NCI-H446 treated with DMSO at 0.1 percent for 48 hours (cell line): ENCODE measurements at regions not wholly inside any gene's neighbourhood (a gene's known extent, or its start where the extent isn't known, plus 50 kb on each side); places are given as distances from the start of the nearest gene placed in this dataset.

Source experiments
- DNase-seq: peaks from one replicate; lab custom pipeline; 2025; lab: John Stamatoyannopoulos, UW

DNA sequence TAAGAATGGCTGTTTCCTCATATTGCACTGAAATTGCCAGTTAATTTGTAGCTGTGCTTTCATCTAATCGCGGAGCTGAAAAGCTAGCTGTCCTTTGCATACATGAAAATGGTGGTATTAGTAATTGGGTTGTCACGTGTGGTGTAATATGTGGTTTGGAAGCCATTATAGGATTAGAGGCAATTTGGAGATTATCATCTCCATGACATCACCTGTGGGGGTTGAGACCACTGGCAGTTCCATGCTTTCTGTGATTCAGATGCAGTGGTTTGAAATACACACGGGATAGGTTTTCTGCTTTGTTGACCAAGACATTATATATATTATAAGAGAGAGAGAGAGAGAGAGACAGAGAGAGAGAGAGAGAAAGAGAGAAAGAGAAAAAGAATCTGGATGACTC, 180.8 kb downstream of the RAB11FIP2 start:
- no peak for DNase-seq

DNA sequence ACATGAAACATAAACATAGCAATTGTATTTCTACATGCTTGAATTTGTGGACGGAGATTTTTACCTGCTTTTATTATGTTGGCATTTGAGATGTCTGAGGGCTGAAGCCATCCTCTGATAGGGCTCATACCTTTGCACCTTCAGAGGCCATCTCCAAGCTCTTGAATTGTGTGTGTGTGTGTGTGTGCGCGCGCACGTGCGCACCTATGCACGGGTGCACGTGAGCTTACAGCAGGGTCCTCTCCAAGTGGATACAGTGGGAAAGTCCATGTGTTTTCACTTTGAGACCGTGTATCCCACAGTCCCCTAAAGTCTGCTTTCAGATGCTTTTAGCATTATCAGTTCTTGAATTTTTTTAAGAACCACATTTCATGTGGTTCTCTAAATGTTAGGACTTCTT, 178.6 kb downstream of the RAB11FIP2 start:
- DNase-seq, result no peak

DNA sequence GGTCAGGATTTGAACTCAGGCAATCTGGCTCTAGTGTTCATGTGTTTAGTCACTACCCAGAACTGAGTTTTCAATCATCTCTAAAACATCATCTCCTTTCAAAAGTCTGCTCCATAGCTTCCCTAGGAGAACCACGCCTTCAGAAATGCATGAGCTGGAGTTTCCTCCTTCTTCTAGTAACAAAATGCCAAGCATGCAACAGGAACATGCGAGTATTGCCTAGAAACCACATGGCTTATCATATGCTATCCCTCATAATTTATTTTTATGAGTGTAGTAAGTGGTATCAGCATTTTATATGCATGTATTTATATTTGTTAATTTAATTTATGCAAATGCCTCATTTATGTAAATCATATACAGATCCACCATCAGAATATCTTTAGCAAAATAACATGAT, 170.9 kb downstream of the RAB11FIP2 start:
- DNase-seq, result no peak

- no peak for DNase-seq
Observed at GRCh38 chr10:117876210-117876609, 170.5 kb downstream of the RAB11FIP2 start.

DNA sequence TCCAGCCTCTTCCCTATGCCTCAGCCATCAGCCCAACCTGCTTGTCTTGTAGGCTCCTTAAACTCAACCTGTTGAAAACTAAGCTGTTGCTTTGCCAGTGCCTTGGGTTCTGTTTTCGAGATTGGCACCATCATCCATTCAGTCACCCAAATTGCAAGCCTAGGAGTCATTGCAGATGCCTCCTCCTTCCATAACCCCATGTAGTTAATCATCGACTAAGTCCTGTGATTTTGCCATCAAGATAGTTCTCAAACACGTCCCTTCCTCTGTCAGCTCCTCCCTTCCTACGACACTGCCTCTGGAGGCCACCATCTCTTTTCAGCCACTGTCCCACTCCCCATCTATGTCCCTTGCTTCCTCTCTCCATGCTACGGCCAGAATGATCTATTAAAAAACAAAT, 168.1 kb downstream of the RAB11FIP2 start:
- no peak for DNase-seq

DNA sequence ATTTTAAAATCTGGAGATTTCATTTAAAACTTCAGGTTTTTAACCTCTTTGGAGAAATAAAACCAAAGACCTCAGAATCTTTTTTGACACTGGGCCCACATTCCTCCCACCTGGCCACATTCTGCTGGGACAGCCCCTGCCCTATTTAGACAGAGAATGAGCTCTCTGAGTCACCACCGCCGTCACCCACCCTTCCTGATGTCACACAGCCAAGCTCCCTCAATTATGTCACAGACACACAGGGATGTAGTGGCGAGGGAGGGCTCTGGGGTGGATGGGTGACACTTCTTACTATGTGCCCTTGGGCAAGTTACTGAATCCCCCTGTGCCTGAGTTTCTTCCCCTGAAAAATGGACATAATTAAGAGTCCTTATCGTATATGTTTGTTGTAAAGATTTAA, 162.6 kb downstream of the RAB11FIP2 start:
- DNase-seq, result no peak

GRCh38 chr10:117884592-117884991, 162.1 kb downstream of the RAB11FIP2 start:
- DNase-seq, result no peak

DNA sequence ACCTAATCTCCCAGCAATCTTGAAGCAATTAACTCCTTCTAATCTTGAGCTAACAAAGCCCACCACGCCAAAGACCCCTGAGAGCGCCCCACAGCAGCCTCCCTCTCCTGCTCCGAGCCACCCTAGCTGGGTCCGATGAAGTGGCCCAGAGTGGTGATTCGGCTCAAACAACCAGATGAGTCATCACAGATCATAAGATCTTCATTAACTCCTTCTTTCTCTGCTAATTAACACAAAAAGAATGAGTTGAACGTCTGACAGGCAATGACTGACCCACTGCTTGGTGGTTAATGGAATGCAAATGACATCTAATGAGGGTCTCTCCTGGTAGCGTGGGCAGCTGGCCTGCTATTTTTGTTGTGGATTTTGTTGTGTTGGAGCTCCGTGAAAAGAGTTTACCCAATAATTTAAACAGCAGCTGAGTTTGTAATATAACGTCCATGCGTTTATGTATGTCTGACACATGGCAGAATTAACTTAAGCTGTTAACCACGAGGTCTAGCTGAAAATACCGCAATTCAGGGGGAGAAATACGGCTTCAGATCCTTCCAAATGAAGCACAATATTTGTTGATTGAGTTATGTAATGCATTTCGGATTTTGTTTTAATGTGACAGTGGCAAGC, 161.4 kb downstream of the RAB11FIP2 start:
- DNase-seq, result no peak

DNA sequence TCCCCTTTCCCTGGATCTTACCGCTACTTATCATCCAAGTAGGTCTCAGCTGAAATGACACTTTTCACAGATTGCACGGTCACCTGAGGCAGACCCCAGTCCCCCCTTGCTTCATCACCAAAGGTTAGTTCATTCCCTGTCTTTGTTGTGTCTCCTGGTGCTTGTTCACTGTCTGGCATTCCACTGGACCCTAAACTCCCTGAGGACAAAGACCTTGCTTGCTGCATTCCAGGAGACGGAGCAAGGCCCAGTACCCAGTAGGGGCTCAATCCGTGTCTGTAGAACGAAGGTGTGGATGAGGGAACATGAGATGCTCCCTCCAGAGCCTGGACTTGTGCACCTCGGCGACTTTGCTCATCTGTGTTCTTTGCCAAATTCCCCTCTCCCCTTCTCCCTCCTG, 160.0 kb downstream of the RAB11FIP2 start:
- DNase-seq, result no peak

DNA sequence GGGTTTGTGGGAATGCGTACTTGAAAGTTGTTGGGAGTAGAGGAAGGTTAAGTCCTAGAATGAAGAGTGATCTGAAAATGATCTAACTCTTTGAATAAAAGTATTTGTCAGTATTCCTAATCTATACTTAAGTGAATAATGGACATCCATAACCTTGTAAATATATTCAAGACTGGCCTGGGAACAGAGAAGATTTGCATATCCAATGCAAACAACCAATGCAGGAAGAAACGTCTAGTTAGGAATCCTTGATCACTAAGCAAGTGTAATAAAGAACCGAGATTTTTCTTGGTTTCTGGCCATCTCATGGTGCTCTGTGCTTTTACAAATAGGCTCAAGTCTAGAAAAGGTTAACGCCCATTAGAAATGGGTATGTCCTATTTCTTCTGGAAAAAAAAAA, 157.1 kb downstream of the RAB11FIP2 start:
- no peak for DNase-seq

- no peak for DNase-seq
Observed at GRCh38 chr10:117892681-117893220, 154.0 kb downstream of the RAB11FIP2 start.

DNA sequence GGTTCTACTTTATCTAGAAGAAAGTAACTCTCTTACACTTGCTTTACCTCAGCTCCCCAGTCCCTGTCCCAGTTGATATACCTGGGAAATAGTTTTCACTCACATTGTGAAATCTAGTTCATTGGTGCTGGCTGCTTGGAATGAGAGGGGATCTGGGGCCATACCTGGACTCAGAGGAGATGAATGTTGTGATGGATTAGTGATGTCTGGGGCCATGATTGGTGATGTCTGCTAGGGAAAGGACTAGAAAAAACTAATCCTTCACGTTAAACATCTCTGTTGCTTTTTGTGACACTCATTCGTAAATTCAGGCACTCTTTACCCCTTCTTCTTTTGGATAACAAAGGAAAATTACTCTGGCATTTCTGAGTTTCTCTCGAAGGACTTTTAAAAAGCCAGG, 152.4 kb downstream of the RAB11FIP2 start:
- DNase-seq, result no peak

GRCh38 chr10:117896517-117896916, 150.2 kb downstream of the RAB11FIP2 start:
- DNase-seq, result no peak

DNA sequence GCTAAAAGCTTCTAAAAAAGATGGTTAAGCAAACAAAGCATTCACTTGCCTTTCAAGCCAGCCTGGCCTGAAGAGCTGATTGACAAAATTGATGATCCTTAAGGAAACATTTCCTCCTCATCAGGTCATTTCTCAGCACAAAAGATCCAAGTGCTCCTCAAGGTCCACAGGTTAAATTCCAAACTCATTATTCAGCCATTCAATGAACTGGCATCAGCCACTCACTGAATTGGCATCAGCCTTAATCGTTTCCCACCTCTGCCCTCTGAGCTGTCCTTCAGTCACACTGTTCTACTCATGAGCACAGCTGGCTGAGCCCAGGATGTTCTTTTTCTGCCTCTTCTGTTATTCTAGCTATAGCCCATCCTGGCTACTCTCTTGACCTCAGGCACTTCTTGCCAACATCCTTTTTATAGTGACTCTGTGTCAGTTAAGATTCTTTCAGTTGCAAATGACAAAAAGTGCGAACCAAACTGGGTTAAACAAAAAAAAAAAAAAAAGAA, 147.5 kb downstream of the RAB11FIP2 start:
- DNase-seq, result no peak

- DNase-seq, result no peak
Observed at GRCh38 chr10:117900280-117900679, 146.5 kb downstream of the RAB11FIP2 start.

DNA sequence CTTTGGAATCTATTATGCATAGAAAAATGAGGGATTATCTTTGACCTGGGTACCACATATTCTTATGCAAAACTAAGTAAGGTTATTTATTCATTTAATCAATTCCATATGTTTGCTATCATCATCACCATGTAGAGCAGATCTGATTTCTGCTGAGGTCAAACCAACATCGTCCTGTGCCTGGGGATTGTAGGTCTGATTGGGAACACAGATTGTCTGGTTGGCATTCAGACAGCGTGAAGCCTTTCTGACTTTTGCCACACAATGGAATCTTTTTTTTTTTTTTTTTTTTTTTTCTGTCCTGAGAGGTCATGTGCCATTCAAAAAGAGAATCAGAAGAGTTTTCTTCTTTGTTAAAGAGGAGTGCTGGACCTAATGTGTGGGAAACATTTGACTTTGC, 142.9 kb downstream of the RAB11FIP2 start:
- no peak for DNase-seq

DNA sequence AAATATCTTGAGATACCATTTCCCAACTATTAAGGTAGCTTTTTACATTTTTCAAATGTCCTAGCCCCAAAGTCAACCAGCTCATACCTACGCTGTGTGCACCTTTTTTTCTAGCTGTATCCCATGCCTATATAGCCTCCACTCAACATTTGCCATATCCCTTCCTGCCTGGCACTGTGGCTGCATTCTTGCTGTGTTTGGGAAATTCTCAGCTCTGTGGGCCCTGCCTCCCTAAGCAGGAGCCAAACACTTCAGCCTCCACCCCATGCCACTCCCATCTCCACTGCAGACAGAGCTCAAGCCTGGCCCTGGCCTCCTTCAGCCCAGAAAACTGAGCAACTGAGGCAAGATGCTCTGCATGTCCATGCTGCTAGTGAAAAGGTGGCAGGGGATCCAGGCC, 141.3 kb downstream of the RAB11FIP2 start:
- DNase-seq, result no peak

GRCh38 chr10:117911684-117912083, 135.1 kb downstream of the RAB11FIP2 start:
- no peak for DNase-seq

- DNase-seq, result no peak
Observed at GRCh38 chr10:117914334-117914733, 132.4 kb downstream of the RAB11FIP2 start.

DNA sequence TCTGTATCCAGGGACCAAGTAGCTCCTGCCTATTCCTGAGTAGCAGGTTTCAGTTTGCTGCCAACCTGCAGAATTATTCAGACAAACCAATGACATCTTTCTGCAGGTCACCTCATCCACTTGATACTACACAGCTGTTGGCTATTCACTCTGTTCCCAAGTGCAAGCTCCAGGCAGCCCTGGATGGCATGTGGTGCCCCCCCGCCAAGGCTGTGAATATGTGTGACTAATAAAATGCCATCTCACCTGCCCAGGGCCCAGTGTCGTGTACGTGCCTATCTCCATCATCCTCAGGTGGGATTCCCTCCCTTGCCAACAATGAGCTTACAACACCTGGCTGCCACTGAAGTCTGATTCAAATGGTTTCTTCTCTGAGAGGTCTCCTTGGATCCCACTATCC, 125.8 kb downstream of the RAB11FIP2 start:
- no peak for DNase-seq

- no peak for DNase-seq
Observed at GRCh38 chr10:117921421-117921820, 125.3 kb downstream of the RAB11FIP2 start.

DNA sequence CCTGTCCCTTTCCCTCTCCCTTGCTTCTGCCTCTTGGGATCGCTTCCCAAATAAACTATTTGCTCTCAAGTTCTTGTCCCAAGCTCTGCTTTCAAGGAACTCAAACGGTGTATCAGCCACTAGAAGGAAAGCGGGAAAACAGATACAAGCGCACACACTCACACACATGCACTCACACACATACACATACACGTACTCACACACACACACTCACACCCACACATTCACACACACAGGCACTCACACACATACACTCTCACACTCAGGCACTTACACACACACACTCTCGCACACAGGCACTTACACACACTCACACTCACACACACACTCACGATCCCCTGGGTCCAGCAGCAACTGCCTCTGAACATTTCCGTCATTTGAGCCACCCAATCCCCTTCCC, 121.9 kb downstream of the RAB11FIP2 start:
- no peak for DNase-seq

DNA sequence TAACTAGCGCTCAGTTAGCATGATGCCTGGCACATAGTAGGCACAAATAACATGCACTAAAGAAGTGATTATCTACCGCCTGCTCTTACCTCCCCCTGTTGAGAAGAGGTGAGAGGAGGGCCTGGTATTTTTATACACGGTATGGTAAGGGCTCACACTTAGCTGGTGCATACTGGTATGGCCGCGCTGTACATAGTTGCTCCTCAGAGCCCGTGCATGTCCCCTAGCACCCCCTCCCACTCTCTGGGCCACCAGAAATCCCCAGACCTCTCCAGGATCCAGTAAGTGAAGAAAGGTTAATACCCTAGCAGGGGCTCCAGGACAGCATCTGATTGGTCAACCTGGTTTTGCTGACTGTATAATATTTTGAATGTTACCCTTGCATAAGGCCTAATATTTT, 121.4 kb downstream of the RAB11FIP2 start:
- DNase-seq, result no peak

DNA sequence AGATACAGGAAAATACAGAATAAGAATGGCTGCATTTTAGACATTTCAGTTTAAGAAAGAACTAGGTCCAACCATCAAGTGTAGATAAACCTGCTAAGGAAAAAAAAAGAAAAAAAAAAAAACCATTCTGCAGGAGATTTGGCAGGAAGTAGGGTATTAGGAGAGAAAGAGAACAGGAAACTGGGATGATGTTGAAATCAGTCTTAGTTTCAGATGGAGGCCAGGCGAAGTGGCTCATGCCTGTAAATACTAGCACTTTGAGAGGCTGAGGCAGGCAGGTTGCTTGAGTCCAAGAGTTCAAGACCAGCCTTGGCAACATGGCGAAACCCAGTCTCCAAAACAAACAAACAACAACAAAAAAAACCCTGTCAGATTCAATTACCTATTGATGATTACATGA, 120.2 kb downstream of the RAB11FIP2 start:
- no peak for DNase-seq
